OCI-LY3 (cell line): ENCODE measurements at regions not wholly inside any gene's neighbourhood (a gene's known extent, or its start where the extent isn't known, plus 50 kb on each side); places are given as distances from the start of the nearest gene placed in this dataset.

ENCODE experiments used
- EZH2phosphoT487 ChIP-seq: fragments of 200-600 bp; shearing (Covaris generic); IDR thresholded peaks from 2 replicates; pipeline ENCODE4 v1.6.1; 2018; ENCODE audit warnings: antibody characterized with exemption, mixed run types, low read depth
- TF ChIP-seq, protein P1 (sequence below): fragments of 200-600, 300-600 bp; sonication (generic); IDR thresholded peaks from 2 replicates; pipeline ENCODE4 v1.5.1; 2014; ENCODE audit warnings: antibody characterized with exemption, low read length, low read depth

DNA sequence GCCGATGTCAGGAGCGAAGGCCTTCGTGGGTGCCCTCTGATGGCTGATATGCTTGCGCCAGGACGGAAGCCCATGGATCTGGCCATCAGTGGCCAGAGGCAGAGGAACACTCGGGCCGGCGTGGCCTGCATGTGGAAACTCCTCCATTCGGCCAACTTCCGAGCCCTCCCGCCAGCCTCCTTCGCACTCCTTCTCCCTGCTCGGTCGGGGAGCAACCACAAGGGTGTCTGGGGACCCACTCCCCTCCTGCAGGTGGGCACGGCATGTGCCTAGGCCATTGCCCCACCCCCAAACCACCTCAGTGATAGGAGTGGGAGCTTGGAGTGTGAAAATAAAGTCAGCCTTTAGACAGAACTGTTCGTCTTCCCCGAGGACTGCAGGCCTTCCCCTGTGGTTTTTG is 231.3 kb downstream of the BCL11B start:
- no peak for TF ChIP-seq EZH2phosphoT487
- TF ChIP-seq, protein P1, sequence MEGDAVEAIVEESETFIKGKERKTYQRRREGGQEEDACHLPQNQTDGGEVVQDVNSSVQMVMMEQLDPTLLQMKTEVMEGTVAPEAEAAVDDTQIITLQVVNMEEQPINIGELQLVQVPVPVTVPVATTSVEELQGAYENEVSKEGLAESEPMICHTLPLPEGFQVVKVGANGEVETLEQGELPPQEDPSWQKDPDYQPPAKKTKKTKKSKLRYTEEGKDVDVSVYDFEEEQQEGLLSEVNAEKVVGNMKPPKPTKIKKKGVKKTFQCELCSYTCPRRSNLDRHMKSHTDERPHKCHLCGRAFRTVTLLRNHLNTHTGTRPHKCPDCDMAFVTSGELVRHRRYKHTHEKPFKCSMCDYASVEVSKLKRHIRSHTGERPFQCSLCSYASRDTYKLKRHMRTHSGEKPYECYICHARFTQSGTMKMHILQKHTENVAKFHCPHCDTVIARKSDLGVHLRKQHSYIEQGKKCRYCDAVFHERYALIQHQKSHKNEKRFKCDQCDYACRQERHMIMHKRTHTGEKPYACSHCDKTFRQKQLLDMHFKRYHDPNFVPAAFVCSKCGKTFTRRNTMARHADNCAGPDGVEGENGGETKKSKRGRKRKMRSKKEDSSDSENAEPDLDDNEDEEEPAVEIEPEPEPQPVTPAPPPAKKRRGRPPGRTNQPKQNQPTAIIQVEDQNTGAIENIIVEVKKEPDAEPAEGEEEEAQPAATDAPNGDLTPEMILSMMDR = no peak
